Parathyroid adenoma (tissue), 2 donors: ENCODE measurements at regions not wholly inside any gene's neighbourhood (a gene's known extent, or its start where the extent isn't known, plus 50 kb on each side); places are given as distances from the start of the nearest gene placed in this dataset.

Source experiments
- H2AFZ ChIP-seq: fragments of 300-600 bp; sonication (generic); one replicate; pipeline ENCODE4 v1.7.0; 2017; ENCODE audit warnings: antibody characterized with exemption, mild to moderate bottlenecking
- H3K27ac ChIP-seq: fragments of 300-600 bp; sonication (generic); one replicate; pipeline ENCODE4 v1.7.0; 2017
- H3K27me3 ChIP-seq: fragments of 300-600 bp; sonication (generic); one replicate; pipeline ENCODE4 v1.7.0; 2017; ENCODE audit warnings: low read length; ENCODE audit not compliant: control insufficient read depth, insufficient read depth
- H3K36me3 ChIP-seq: fragments of 300-600 bp; sonication (generic); one replicate; pipeline ENCODE4 v1.7.0; 2017; ENCODE audit warnings: low read length; ENCODE audit not compliant: control insufficient read depth, insufficient read depth
- H3K4me1 ChIP-seq: fragments of 300-600 bp; sonication (generic); one replicate; pipeline ENCODE4 v1.7.0; 2017; ENCODE audit warnings: control low read depth
- H3K4me2 ChIP-seq: fragments of 300-600 bp; sonication (generic); one replicate; pipeline ENCODE4 v1.7.0; 2017; ENCODE audit warnings: low read length
- H3K4me3 ChIP-seq: fragments of 300-600 bp; sonication (generic); one replicate; pipeline ENCODE4 v1.7.0; 2017; ENCODE audit warnings: low read depth, low read length
- H3K79me2 ChIP-seq: fragments of 300-600 bp; sonication (generic); one replicate; pipeline ENCODE4 v1.7.0; 2017; ENCODE audit warnings: control low read depth
- H3K9ac ChIP-seq: fragments of 300-600 bp; sonication (generic); one replicate; pipeline ENCODE4 v1.7.0; 2017; ENCODE audit warnings: mild to moderate bottlenecking
- H3K9me3 ChIP-seq: fragments of 300-600 bp; sonication (generic); one replicate; pipeline ENCODE4 v1.7.0; 2017; ENCODE audit warnings: low read length; ENCODE audit not compliant: control insufficient read depth
- TF ChIP-seq, protein P1 (sequence below): fragments of 300-600 bp; sonication (generic); IDR thresholded peaks from one replicate; pipeline ENCODE4 v1.7.0; 2017; ENCODE audit warnings: antibody characterized with exemption, mild to moderate bottlenecking
- donor health status: primary hyperparathyroidism.

DNA sequence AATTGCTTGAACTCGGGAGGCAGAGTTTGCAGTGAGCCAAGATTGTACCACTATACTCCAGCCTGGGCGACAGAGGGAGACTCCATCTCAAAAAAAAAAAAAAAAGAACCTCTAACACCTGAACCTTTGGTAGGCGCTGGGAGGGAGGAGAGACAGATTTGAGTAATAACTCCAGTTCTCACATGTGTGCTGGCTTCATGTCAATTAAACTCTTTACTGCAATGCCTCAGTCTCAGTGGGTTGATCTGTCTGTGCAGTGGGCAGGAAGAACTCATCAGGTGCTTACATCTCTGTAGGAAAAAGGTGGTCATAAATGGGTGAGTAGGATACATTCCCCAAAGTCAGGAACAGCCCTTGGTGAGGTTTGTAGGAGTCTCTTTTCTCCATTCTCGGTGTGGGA lies 85.1 kb upstream of the ABCC4 start:
- Histone ChIP-seq H3K4me2 (no peak overlapping the region), H3K27me3 (no peaks in the 10 kb centered on the region), H3K36me3 (no peaks in the 10 kb centered on the region), H3K27ac (no peak overlapping the region), H3K9ac (no peak overlapping the region), H3K4me3 (no peak overlapping the region), H3K4me1 (peaks cover 2% of the 10 kb centered on the region), H2AFZ (no peak overlapping the region), H3K79me2 (no peaks in the 10 kb centered on the region), H3K9me3 (no peaks in the 10 kb centered on the region)
- TF ChIP-seq, protein P1, sequence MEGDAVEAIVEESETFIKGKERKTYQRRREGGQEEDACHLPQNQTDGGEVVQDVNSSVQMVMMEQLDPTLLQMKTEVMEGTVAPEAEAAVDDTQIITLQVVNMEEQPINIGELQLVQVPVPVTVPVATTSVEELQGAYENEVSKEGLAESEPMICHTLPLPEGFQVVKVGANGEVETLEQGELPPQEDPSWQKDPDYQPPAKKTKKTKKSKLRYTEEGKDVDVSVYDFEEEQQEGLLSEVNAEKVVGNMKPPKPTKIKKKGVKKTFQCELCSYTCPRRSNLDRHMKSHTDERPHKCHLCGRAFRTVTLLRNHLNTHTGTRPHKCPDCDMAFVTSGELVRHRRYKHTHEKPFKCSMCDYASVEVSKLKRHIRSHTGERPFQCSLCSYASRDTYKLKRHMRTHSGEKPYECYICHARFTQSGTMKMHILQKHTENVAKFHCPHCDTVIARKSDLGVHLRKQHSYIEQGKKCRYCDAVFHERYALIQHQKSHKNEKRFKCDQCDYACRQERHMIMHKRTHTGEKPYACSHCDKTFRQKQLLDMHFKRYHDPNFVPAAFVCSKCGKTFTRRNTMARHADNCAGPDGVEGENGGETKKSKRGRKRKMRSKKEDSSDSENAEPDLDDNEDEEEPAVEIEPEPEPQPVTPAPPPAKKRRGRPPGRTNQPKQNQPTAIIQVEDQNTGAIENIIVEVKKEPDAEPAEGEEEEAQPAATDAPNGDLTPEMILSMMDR = no peak

DNA sequence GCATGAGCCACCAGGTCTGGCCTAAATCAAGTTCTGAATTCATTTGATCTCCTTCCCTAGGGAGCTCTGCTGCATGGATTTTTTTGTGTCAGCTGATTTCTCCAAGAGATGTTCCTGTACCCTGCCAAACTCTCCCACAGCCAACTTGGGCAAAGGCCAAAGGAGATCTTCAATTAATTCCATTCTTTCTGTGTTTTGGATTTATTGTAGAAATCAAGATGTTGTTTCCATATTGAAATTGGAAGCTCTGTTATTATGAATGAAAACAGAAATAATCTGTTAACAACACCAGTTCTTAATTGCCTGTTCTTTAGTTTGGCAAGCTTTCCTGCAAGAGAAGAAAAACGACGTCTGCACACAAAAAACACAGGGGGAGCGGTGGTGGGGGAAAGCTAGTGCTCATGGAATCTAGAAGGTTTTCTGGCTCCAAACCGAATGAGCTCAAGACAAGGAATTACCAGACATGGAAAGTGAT lies 86.5 kb upstream of the ABCC4 start:
- no peak overlapping the region for H3K9ac ChIP-seq
- H3K79me2 ChIP-seq = no peaks in the 10 kb centered on the region
- no peak overlapping the region for H2AFZ ChIP-seq
- H3K4me2 ChIP-seq = peak overlapping the region; percentile 42
- H3K4me1 ChIP-seq = peaks cover 1% of the 10 kb centered on the region
- H3K27me3 ChIP-seq = no peaks in the 10 kb centered on the region
- peak overlapping the region; percentile 51 for H3K27ac ChIP-seq
- H3K4me3 ChIP-seq = peak overlapping the region; percentile 5
- TF ChIP-seq, protein P1 = no peak
- no peaks in the 10 kb centered on the region for H3K9me3 ChIP-seq
- no peaks in the 10 kb centered on the region for H3K36me3 ChIP-seq

DNA sequence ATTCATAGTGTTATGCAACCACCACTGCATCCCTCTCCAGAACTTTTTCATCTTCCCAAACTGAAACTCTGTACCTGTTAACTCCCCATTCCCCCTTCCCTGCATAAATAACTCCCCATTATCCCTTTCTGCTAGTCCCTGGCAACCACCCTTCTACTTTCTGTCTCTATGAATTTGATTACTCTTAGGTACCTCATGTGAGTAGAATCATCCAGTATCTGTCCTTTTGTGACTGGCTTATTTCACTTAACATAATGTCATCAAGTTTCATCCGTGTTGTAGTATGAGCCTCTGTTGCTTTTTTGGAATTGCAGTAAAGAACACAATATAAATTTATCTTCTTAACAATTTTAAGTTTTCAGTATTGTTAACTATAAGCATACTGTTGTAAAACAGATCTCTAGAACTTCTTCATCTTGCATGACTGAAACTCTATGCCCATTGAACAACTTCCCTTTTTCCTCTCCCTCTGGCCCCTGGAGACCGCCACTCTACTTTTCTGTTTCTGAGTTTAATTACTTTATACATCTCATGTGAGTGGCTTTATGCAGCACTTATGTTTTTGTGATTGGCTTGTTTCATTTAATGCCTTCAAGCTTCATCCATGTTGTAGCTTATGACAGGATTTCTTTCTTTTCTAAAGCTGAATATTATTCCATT lies 87.3 kb upstream of the ABCC4 start:
- Histone ChIP-seq H3K36me3 (no peaks in the 10 kb centered on the region), H3K9me3 (no peaks in the 10 kb centered on the region), H3K4me1 (no peaks in the 10 kb centered on the region), H3K9ac (no peak overlapping the region), H3K4me2 (no peak overlapping the region), H3K4me3 (no peak overlapping the region), H3K27me3 (no peaks in the 10 kb centered on the region), H3K79me2 (no peaks in the 10 kb centered on the region), H2AFZ (no peak overlapping the region), H3K27ac (no peak overlapping the region)
- TF ChIP-seq, protein P1 = no peak

DNA sequence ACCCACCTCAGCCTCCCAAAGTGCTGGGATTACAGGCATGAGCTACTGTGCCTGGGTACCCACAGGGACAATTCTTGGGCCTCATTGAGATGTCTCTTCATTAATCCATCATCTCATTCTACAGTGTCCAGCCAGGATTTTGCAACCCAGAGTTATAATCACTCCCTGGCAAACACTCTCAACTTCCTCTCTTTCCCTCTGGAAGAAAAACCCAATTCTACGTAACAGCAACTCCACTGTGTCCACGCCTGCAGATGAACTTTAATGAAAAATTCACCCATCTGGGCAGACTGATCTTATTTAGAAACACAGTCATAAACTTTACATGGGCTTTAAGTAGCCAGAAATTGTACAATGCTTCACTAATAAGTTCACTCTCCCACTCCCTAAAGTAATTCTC lies 90.1 kb upstream of the ABCC4 start:
- Histone ChIP-seq H3K4me2 (no peak overlapping the region), H3K4me1 (no peaks in the 10 kb centered on the region), H2AFZ (no peak overlapping the region), H3K27me3 (no peaks in the 10 kb centered on the region), H3K27ac (no peak overlapping the region), H3K36me3 (no peaks in the 10 kb centered on the region), H3K4me3 (no peak overlapping the region), H3K79me2 (no peaks in the 10 kb centered on the region), H3K9me3 (no peaks in the 10 kb centered on the region), H3K9ac (no peak overlapping the region)
- TF ChIP-seq, protein P1 = no peak

DNA sequence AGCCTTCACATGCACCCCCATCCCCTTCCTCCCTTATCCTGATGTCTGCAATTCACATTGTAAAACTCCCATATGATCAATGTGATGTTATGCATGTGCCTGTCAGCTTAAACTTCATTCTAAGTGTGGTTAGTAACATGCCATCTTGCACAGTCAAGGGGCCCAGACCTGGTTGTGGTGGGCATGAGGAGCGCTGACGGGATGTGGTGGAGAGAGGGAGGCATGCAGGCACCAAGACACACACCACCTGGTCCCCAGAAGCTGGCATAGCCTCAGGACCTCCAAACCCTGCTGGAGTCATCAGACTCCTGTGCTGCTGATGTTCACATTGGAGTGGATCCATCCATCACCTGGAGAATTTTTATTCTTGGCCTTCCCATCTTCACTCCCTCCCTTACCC lies 90.5 kb upstream of the ABCC4 start:
- H3K27ac ChIP-seq = no peak overlapping the region
- TF ChIP-seq, protein P1 = no peak
- no peaks in the 10 kb centered on the region for H3K27me3 ChIP-seq
- no peaks in the 10 kb centered on the region for H3K36me3 ChIP-seq
- H3K4me3 ChIP-seq = no peak overlapping the region
- no peaks in the 10 kb centered on the region for H3K4me1 ChIP-seq
- no peak overlapping the region for H3K9ac ChIP-seq
- no peak overlapping the region for H3K4me2 ChIP-seq
- H2AFZ ChIP-seq = no peak overlapping the region
- H3K79me2 ChIP-seq = no peaks in the 10 kb centered on the region
- H3K9me3 ChIP-seq = no peaks in the 10 kb centered on the region
